IPS DF 6.9 (cell line): ENCODE measurements at regions not wholly inside any gene's neighbourhood (a gene's known extent, or its start where the extent isn't known, plus 50 kb on each side); places are given as distances from the start of the nearest gene placed in this dataset.
"Not testable (repeated sequence)": the region's sequence is repeated elsewhere in the genome, so short reads cannot be mapped to it uniquely, and the experiment has no call there.

Source experiments
- DNase-seq: peaks from one replicate; pipeline ENCODE4 v3.0.0-alpha.2; 2013; ENCODE audit warnings: low read depth, low spot score
- H3K27ac ChIP-seq: one replicate; pipeline ENCODE4 v1.5.1; 2013; ENCODE audit warnings: low read length, control low read depth
- H3K27me3 ChIP-seq: 2 replicates; pipeline ENCODE4 v1.6.1; 2013; ENCODE audit warnings: mild to moderate bottlenecking, low read length; ENCODE audit not compliant: control insufficient read depth, insufficient read depth
- H3K36me3 ChIP-seq: 2 replicates; pipeline ENCODE4 v1.6.1; 2013; ENCODE audit warnings: low read length; ENCODE audit not compliant: control insufficient read depth, insufficient read depth
- H3K4me1 ChIP-seq: 2 replicates; pipeline ENCODE4 v1.6.1; 2013; ENCODE audit warnings: low read length; ENCODE audit not compliant: control insufficient read depth, insufficient read depth
- H3K4me3 ChIP-seq: 2 replicates; pipeline ENCODE4 v1.5.1; 2013; ENCODE audit warnings: mild to moderate bottlenecking, low read length
- H3K9me3 ChIP-seq: 2 replicates; pipeline ENCODE4 v1.6.1; 2013; ENCODE audit warnings: low read length, inconsistent platforms; ENCODE audit not compliant: control insufficient read depth, insufficient read depth
- WGBS: extraction: QIAGEN DNeasy Blood & Tissue Kit; methylation state at CpG from one replicate; pipeline ENCODE4 v1.1.7; 2013; ENCODE audit warnings: mixed read lengths, missing lambda C conversion rate; ENCODE audit not compliant: insufficient read length, insufficient coverage; 5-methylcytosine and 5-hydroxymethylcytosine counted together

- DNase-seq: no peak
- WGBS: no CpG with 5 or more reads among the region's 7 CpGs
- no peaks in the 10 kb centered on the region for H3K9me3 ChIP-seq
- no peaks in the 10 kb centered on the region for H3K36me3 ChIP-seq
- H3K27me3 ChIP-seq: no peaks in the 10 kb centered on the region
- peaks cover 2% of the 10 kb centered on the region; the same call in 1 of the 2 replicates for H3K4me1 ChIP-seq
- H3K4me3 ChIP-seq: peak overlapping the region; percentile 1; the same call in 1 of the 2 replicates
- peak overlapping the region; percentile 74 for H3K27ac ChIP-seq
Observed at GRCh38 chr1:114032271-114033215, 53.3 kb downstream of the OLFML3 start.

GRCh38 chr1:114033216-114033706 is 54.0 kb downstream of the OLFML3 start:
- DNase-seq: no peak
- Histone ChIP-seq H3K36me3 (no peaks in the 10 kb centered on the region), H3K27ac (peak overlapping the region; percentile 74), H3K9me3 (no peaks in the 10 kb centered on the region), H3K27me3 (no peaks in the 10 kb centered on the region), H3K4me3 (peak overlapping the region; percentile 37; the same call in 1 of the 2 replicates), H3K4me1 (peaks cover 4% of the 10 kb centered on the region; the same call in 1 of the 2 replicates)
- WGBS: no CpG with 5 or more reads among the region's 5 CpGs

DNA sequence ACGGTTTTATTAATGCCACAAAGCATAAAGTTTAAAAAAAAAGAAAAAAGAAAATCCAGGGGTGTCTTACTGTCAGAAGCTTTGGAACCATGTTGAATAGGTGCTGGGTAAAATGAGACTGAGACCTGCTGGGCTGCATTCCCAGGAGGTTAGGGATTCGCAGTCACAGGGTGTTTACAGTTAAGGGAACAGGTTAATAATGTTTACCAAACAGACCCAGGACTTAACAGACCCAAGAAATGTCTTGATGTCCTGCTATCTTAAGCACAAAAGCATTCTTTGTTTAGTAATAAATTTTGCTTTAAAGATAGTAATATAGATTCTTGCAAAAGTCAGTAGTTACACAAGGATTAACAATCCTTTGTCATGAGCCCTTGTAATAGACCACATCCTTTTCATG is 54.7 kb downstream of the OLFML3 start:
- Histone ChIP-seq H3K36me3 (no peaks in the 10 kb centered on the region), H3K4me1 (peaks cover 4% of the 10 kb centered on the region; the same call in 1 of the 2 replicates), H3K27ac (no peak overlapping the region), H3K27me3 (no peaks in the 10 kb centered on the region), H3K4me3 (peak overlapping the region; percentile 37; the same call in 1 of the 2 replicates), H3K9me3 (no peaks in the 10 kb centered on the region)
- DNase-seq: no peak
- no CpG with 5 or more reads among the region's 2 CpGs for WGBS

DNA sequence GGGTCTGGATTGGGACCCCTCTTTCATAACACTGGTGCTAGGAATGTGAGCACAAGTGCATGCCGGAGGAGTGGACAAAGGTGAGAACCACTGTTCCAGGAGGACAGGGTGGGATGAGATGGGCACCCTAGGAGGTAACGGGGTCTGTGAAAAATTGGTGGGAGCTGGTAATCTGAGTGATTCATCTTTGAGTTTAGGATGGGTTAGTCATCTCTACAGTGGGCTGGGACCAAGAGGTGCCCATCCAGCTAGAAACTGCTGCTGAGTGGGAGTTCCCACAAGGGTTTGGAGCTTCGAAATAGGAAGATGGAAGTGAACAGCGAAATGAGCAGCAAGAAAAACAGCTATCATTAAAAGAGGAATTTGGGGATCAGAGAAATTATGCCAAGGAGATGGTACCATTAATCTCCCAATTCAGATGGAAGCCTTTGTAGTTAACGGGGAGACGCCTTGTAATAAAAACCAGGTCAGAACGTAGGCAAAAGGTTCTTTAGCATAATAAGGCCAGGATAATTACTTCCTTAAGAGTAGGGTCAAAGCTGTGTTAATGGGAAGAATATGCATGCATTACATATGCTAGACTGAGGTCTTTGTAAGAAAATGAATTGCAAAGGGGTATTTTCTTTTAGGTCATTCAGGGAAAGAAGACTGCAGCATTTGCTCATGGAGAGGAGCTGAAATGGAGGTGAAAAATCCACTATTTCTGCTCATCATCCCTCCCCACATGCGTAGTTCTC is 55.5 kb downstream of the OLFML3 start:
- Histone ChIP-seq H3K27me3 (no peaks in the 10 kb centered on the region), H3K4me1 (peaks cover 8% of the 10 kb centered on the region; the same call in 1 of the 2 replicates), H3K9me3 (no peaks in the 10 kb centered on the region), H3K27ac (peak overlapping the region; percentile 78), H3K4me3 (peak overlapping the region; percentile 12; the same call in 1 of the 2 replicates), H3K36me3 (no peaks in the 10 kb centered on the region)
- WGBS: no CpG with 5 or more reads among the region's 8 CpGs
- DNase-seq: no peak

- no CpG with 5 or more reads among the region's 4 CpGs for WGBS
- DNase-seq: no peak
- no peaks in the 10 kb centered on the region for H3K9me3 ChIP-seq
- peak overlapping the region; percentile 78 for H3K27ac ChIP-seq
- peaks cover 8% of the 10 kb centered on the region; the same call in 1 of the 2 replicates for H3K4me1 ChIP-seq
- no peaks in the 10 kb centered on the region for H3K27me3 ChIP-seq
- H3K4me3 ChIP-seq: no peak overlapping the region
- H3K36me3 ChIP-seq: no peaks in the 10 kb centered on the region
Observed at GRCh38 chr1:114035304-114035700, 56.0 kb downstream of the OLFML3 start.

DNA sequence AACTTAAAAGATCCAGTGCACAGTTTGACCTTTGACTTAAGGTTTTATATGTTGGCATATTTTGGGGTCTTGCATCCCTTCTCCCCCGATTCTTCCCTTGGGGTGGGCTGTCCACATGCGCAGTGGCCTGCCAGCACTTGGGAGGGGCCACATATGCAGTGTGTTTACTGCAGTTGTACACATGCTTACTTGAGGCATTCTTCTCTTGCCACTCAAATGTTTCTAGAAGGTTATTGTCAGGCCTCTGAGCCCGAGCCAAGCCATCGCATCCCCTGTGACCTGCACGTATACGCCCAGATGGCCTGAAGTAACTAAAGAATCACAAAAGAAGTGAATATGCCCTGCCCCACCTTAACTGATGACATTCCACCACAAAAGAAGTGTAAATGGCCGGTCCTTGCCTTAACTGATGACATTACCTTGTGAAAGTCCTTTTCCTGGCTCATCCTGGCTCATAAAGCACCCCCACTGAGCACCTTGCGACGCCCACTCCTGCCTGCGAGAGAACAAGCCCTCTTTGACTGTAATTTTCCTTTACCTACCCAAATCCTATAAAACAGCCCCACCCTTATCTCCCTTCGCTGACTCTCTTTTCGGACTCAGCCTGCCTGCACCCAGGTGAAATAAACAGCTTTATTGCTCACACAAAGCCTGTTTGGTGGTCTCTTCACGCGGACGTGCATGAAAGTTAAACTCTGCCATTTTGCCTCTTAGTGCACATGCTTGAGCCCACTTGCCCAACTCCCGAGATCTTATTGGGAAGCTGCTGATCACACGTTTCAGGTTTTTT is 57.8 kb downstream of the OLFML3 start:
- DNase-seq, H3K27me3 ChIP-seq, H3K9me3 ChIP-seq, H3K36me3 ChIP-seq, H3K4me1 ChIP-seq, H3K4me3 ChIP-seq: not testable (repeated sequence)
- H3K27ac ChIP-seq: peak overlapping the region; percentile 97
- no CpG with 5 or more reads among the region's 17 CpGs for WGBS

DNA sequence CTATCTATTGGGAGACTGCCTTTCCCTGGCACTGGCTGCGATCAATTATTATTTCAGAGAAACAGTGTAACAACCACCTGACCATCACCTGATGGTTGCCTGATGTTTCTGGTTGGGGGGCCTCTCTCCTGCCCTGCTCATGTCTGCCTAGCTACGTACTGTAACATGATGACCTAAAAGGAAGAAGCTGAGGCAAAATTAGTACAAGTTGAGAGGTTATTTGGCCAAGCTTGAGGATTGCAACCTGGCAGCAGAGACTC is 58.3 kb downstream of the OLFML3 start:
- no peak for DNase-seq
- Histone ChIP-seq H3K9me3 (no peaks in the 10 kb centered on the region), H3K27ac (peak overlapping the region; percentile 97), H3K4me1 (peaks cover 8% of the 10 kb centered on the region; the same call in 1 of the 2 replicates), H3K4me3 (no peak overlapping the region), H3K36me3 (no peaks in the 10 kb centered on the region), H3K27me3 (no peaks in the 10 kb centered on the region)
- WGBS: no CpG with 5 or more reads among the region's 2 CpGs

- H3K4me1 ChIP-seq: peaks cover 8% of the 10 kb centered on the region; the same call in 1 of the 2 replicates
- no peak overlapping the region for H3K4me3 ChIP-seq
- no peaks in the 10 kb centered on the region for H3K27me3 ChIP-seq
Observed at GRCh38 chr1:114037962-114038816, 58.9 kb downstream of the OLFML3 start.

More at GRCh38 chr1:114037962-114038816, 58.9 kb downstream of the OLFML3 start:
- peak overlapping the region; percentile 99 for H3K27ac ChIP-seq
- no peaks in the 10 kb centered on the region for H3K9me3 ChIP-seq
- no CpG with 5 or more reads among the region's 3 CpGs for WGBS
- DNase-seq: no peak
- H3K36me3 ChIP-seq: no peaks in the 10 kb centered on the region
